SIG-M5 (cell line): ENCODE measurements at regions not wholly inside any gene's neighbourhood (a gene's known extent, or its start where the extent isn't known, plus 50 kb on each side); places are given as distances from the start of the nearest gene placed in this dataset.
"Not testable (repeated sequence)": the region's sequence is repeated elsewhere in the genome, so short reads cannot be mapped to it uniquely, and the experiment has no call there.

Experiments used
- DNase-seq: peaks from one replicate; lab custom pipeline; 2025; lab: John Stamatoyannopoulos, UW

DNA sequence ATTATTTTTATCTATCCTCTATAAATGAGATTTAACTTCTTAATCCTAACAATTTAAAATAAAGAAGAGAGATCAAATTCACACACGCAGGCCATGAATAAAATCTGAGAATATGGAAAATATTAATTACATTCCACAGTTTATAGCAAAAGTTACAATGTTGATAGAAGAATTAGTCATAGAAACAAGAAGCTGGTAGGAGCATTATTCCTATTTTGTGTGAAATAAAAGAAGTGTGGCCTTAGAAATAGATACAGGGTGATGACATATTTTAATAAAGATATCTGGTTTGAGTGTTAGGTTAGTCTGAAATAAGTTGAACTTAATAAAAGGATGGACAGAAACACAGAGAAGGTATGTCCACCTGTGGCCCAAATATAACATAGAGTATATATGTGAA lies 790.4 kb upstream of the NUDT12 start:
- DNase-seq: no peak

DNA sequence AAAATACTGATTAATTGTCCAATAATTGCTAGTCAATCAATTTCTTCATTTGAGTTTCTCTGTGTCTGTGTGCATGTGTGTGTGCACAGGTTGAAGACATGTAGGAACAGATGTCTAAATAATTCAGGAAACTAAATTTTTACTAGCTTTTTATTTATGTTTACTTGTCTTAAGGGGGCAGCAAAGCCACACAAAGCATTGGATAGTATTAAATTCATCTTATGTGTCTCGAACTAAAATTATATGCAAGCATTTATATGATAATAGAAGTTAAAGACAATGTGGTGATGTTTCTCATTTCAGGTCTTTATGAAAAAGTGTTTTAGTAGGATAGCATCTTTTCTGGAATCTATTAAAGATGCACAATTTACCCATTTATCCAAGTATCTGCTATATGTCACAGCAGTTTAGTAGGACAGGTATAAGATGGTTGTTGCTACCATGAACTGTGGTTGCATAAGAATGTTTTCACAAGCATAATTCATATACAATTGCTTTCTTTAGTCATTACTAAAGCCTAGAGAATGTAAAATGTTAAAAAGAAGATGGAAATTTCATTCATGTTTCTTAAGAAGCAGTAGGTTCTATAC lies 784.6 kb upstream of the NUDT12 start:
- no peak for DNase-seq

DNA sequence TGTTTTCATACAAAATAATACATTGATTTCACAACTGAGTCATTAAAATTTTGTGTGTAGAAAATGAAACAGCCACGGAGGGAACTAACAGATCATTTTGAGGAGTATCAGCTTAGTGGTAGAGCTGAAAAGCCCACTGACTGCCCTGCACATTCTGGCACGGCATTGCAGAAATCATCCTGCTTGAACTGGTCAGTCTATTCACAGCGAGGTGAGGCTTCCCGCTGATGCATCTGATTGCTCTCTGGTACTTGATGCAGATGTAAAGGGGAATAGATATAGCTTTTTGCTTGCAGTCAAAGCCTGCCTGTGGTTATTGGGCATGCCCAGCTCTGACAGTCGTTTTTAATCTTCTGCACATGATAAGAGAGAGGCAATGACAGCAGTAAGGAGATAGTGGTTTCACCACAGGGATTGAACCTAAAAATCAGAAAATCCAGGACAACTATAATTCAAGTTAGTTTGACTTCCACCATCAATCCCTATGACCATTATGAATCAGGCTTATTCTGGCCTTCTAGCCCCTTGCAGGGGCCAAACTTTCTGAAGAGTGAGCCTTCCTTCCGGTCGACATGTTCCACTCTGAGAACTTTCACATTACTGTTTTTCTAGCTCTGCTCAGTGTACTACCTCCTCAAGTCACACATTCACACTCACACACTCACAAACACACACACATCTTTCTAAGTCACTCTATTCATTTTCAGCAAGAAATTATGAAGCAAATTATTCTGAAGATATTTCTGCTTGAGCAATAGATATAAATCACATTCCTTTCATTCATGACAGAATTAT lies 782.8 kb upstream of the NUDT12 start:
- no peak for DNase-seq

DNA sequence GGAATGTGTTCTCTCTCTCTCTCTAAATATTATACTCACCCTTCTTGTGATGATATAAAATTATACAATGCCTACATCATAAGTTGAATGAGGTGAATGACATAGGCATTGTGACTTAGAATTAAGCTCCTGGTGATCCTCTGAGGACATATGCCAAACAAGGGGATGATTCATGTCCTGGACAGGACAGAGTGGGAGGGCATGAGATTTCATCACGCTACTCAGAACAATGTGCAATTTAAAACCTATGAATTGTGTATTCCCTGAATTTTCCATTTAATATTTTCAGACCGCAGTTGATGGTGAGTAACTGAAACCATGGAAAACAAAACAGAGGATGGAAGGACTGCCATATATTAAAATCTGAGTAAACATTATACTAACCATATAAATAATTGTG lies 782.2 kb upstream of the NUDT12 start:
- no peak for DNase-seq

DNA sequence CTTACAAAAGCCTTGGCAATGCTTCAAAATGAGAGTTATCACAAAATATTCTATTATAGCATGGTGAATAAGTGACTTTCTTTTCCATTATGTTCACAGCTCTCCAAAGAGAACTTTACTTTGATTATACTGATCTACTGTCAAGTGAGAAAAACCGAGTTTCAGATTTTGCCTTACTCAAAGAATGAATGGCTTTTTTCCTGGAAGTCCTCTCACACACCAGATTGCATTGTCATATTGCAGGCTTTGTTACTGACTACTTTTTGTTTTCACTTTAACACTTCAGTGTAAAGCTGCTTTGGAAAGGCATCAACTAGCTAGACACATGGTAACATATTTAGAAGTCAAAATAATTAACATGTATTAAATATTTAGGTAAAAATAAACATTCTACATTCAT lies 765.2 kb upstream of the NUDT12 start:
- no peak for DNase-seq

DNA sequence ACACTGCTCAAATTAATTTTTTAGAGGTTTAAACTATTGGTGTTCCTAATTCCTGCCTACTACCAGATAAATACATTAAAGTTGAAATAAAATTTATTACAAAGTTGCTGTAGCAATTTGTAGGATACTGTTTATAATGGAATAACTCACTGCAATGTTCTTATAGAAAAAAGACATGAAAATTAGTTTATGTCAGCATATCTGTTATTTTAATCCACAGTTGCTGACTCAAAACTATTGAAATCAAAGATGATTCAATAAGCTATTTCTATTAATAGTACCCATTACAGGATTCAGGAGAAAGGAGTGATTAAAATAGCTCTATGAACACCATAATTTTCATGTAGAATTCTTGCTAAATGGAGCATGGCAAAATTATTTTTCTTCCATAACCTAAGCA lies 764.4 kb upstream of the NUDT12 start:
- DNase-seq: no peak

DNA sequence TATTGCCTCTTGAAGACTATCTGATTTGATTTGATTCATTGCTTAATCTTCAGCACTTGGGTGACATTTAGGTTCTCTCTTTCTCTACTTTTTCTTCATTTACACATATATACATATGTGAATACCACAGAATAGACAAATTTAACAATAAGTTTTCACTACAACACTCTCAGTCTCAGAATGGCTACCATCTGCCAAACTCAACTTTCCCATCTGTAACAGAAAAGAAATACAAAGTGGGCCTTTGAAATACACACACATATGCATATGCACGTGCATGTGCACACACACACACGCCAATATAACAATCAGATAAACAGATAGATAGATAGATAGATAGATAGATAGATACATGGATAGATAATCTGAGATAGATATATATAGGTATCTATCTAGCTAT lies 762.8 kb upstream of the NUDT12 start:
- DNase-seq: no peak

DNA sequence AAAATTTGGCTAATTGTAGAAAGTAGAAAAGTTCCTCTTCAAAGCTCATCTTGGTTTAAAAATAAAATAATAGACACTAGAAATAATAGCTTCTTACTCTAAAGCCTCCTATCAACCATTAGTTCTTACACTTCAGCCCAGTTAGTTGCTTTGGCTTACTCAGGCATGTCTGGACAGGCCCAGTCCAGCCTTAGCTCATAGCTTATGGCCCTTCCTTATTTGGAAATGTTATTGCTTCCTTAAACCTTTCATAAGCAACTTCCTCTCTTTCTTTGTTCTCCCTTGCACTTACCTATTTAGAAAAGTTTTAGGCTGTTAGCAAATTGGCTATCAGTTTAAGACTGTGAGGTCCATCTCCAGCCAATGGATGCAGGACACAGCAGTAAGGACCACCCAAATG lies 754.1 kb upstream of the NUDT12 start:
- DNase-seq: not testable (repeated sequence)

DNA sequence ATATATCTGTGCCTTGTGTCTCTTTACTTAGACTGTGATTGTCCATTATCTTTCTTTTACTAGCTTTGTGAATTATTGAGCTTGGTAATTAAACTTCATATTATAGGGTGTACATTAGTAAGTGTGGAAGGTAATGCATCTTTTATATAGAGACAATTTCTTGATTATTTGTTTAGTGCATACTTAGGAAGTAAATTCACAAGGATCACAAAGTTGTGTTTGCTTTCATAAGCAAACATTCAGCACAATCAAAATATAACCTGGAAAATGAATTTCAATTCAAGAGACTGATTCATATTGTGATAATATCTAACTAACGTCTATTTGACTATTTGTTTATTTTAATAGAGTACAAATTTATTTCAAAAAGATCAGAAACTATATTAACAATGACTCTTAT lies 749.9 kb upstream of the NUDT12 start:
- no peak for DNase-seq

DNA sequence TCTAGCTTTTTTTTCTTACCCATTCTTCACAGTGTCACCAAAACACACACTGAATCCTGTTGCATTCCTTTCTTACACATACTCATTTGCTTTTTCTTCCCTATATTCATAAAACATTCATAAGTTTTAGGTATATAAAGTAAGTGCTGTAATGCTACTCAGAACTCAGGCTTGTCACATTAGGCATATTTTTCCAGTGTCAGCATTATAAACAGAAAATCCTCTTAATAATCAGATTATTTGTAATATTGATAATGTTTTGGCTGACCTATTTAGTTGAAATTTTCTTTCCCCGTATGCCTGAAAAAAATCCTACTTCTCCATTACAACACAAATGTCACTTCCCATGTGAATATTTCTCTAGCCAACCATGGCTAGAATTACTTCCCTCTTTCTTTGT lies 743.0 kb upstream of the NUDT12 start:
- DNase-seq: no peak

DNA sequence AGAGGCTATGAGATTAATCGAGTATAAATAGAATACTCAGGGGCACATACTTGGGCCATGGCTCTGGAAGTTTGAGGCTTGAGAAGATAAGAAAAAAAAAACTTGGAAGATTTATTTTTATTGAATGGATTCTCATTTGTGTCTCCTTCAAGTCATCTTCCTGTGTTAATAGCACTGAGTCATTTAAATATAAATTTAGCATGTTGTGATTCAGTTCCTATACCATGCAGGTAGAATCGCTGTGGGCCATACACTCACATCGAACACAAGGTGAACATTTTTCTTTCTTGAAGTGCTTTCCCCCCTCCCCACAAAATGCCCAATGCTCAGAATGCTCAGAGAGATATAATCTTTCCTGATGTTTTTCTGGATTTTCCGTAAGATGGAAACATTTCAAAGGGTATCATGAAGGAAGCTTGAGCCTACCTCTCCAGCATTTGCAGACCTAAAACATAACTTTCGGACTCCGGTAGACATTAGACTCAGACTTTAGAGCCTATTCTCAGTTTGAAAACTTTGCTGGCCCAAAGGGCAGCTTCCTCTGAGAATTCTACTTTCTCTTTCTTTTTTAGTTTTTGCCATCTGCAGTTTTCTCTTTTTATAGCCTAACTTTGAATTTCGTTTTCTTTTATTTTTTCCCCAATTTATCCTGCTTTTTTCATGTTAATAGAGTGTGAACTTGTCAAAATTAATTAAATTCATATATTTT lies 737.6 kb upstream of the NUDT12 start:
- DNase-seq: no peak

DNA sequence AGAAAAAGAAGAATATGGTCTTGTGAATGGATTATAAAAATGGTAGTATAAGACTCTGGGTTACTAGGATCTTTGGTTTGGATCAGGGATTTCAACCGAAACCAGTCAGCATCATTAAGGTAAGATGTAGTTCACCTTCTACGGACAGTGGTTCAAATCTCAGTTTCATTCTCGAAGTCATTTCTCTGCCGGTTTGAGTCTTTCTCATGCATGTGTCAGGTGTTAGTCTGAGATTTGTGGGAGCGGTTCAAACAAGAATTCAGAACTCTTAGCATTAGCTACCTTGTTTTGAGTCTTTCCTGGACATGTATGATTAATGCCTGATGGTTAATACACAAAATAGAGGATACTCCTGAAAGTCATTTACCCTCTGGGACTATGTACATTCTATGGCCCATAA lies 735.9 kb upstream of the NUDT12 start:
- DNase-seq: no peak

DNA sequence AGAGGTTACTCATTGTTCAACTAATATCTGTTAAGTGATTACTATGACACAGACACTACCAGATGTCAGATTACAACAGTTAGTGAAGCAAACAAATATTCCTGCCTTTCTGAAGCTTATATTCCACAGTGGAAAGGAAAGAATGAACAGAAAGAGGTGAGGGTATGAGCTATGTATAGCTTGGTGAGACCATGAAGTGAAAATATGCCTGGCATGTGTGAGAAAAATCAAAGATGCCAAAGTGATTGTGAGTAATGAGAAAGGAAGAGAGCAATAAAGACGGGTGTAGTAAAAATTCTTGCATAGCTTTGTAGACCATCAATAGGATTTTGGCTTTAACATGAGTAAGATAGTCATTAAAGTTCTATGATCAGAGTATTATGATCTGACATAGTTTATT lies 734.5 kb upstream of the NUDT12 start:
- no peak for DNase-seq

DNA sequence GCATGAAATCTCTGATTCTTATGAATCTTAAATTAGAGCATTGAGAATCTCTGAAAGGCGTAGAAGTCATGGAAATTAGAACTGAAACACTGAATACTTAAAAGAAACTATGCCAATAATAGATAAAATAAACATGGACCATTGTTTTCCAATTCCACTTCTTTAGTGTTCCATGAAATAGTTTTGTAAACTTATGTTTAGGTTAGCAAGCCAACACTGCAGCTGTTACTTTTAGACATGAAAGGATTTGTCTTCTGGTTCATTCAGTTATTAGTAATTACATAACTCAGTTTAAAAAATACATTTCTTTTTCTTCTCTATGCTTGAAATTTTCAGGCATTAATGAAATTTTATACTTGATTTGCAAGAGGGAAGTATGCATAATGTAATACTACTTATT lies 733.4 kb upstream of the NUDT12 start:
- no peak for DNase-seq

DNA sequence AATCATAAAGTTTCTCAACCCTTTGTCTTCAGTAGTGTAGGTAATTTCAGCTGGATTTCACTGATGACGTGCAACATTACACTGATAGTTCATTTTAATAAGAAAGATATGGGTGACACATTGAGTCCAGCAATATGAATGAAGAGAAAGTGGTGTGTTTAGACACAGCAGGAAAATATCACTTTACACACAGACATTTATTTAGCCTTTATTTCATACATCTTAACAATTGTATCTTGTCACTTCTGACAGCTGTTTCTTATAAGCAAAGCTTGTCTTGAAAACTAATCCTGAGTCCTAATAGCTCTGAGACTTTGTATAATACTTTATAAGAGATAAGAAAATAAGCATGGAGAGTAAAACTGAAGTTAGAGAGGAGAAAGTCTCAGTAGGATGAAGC lies 720.5 kb upstream of the NUDT12 start:
- no peak for DNase-seq

DNA sequence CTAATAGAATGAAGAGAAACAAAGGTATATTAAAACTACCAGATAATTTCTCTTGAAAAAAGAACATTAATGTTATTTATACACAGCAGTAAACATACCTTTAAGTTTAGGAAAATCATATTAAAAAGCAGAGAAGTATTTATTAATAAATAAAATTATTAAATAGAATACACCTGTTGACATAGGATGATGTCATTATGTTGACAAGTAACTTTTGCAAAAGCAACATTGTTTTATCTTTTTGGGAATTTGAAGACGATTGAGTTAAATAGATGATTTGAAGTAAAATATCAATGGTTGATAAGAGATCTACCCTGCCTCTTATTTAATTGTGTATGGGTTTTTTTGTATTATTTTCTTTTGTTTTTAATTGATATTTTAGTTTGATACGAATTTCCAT lies 711.1 kb upstream of the NUDT12 start:
- DNase-seq: no peak

DNA sequence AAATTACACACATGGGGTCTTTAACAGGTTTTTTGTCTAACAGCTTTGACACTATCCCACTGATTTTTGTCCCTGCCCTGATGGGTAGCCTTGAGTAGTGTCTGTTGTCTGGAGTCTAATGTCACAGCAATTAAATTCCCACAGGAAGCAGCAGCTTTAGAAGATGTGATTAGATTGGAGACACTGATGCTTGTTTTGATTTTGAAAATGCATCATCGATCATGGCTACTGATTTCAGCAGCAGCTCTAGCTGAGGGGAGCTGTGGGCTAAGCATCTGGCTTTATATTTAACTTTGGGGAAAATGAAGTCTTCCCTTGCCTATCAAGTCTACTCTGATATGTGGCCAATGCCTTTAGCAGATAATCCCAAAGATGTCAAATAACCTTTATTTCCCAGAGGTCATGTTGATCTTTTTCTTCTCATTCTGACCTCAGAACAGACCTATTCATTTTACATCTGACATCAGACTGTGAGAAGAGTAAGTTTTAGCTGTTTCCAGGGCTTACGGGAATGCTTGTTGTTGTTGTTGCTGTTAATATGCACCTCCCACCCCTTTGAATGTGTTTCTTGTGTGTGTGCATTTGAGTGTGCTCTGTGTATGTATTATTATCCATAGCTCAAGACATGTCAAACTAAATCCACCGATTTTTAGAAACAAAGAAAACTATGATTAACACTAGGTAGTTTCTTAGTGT lies 704.9 kb upstream of the NUDT12 start:
- no peak for DNase-seq

DNA sequence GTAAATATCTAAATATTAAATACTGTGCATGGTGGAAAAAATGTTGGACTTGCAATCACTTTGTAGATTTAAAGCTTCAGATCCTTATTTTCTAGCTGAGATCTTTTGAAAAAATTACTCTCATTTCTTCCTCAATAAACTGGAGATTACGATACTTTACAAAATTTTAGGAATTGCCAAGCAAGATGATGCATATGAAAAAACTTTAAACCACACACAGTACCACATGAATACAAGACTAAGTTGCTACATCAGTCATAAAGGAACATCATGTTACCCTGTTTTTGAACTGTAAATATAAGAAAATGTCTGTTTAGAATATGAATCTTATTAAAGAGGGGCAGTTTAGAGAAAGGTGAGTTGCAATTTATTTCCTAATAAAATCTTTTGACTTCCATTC lies 703.6 kb upstream of the NUDT12 start:
- no peak for DNase-seq

DNA sequence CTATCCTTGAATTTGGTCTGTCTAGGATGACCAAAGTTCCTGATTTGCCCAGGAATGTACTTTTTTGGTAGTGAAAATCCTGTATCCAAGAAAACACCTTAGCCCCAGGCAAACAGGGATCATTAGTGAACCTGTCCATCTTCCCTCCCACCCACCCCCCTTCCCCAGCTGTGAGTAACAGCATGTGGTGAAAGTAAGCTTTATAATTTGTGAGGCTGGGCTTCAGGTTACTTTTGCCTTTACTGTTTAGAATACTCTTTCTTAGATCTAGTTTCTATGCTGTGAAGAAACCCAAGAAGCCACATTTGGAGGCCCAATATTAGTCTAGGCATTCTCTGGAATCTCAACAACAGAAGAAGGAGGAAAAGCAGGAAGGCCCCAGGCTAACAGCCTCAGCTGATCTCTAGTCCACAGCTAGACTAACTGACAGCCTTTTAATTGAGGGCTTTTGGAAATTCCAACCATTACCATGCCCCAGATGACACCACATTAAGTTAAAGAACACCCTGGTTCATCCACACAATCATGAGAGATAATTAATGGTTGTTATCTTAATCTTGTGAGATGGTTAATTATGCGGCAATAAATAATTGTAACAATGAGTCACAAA lies 703.0 kb upstream of the NUDT12 start:
- DNase-seq: no peak

DNA sequence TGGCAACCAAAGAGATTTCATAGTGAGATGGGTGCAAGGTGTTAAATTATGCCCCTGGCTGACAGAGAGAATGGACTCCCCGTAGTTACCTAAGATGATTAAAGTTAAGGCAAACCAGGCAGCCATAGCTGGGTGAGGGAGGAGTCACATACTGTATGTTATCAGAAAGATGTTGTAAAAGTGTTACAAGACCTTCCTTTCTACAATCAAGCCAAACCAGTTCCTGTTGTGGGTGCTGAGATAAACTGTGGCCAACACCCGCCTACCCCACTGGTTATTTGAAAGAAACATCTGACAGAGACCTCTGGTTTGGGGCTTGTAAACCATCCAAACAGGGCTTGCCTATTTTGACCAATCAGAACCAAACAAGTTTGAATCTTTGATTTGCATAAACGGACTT lies 684.7 kb upstream of the NUDT12 start:
- no peak for DNase-seq

DNA sequence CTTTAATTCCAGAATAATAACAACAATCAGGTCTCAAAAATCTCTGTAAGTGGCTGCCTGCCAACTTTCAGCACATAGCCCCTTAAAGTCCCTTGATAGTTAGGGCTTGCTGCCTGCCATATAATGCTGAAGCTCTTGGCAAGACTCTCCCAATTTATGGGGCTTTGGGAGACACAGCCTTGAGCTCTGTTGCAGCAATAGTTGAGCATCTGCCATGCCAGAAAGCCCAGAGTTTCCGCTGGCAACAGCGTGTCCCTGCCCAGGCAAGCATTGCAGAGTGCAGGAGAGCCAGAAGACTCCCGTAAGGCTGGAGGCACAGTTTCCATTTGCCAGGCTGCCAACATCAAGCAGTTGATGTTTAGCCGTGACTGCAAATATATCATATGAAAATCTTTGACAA lies 678.5 kb upstream of the NUDT12 start:
- DNase-seq: no peak

DNA sequence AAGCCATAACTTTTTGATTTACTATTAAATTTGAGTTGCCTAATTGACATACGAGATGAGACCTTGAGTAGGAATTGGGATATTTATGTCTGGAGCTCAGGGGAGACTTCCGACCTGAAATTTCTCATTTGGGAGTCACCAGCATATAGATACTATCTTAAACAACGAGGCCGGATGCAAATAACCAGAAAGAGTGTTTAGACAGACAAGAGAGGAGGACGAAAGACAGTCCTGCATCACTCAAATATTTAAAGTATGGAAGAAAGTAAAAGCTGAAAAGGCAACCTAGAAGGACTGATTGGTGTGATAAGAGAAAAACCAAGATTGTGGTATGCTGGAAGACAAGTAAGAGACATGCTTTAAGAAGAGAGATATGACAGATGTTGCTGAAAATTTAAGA lies 675.0 kb upstream of the NUDT12 start:
- no peak for DNase-seq
